AG10803 (cell line): ENCODE measurements at regions not wholly inside any gene's neighbourhood (a gene's known extent, or its start where the extent isn't known, plus 50 kb on each side); places are given as distances from the start of the nearest gene placed in this dataset.
A peak's percentile ranks its signal among the peaks of the same experiment; 100 is the strongest.

Experiments
- DNase-seq: peaks from one replicate; pipeline ENCODE4 v3.0.0; 2010; ENCODE audit warnings: low read depth
- H3K4me3 ChIP-seq: 2 replicates; pipeline ENCODE4 v1.5.1; 2011; ENCODE audit warnings: mild to moderate bottlenecking, low read length, control low read depth
- CTCF ChIP-seq: conservative IDR thresholded peaks from 2 replicates; pipeline ENCODE4 v1.5.1; 2011; ENCODE audit warnings: mild to moderate bottlenecking, low read length, control low read depth, inconsistent platforms

GRCh38 chr5:38772471-38772870 lies 73.3 kb upstream of the OSMR start:
- no peak for DNase-seq

GRCh38 chr5:38775218-38775840 lies 70.5 kb upstream of the OSMR start:
- no peak overlapping the region for H3K4me3 ChIP-seq
- no peak for DNase-seq
- TF ChIP-seq CTCF = no peak

More at GRCh38 chr5:38772471-38772870, 73.3 kb upstream of the OSMR start:
- no peak for TF ChIP-seq CTCF
- H3K4me3 ChIP-seq = no peak overlapping the region

- TF ChIP-seq CTCF = no peak
- DNase-seq = peak; percentile 16
- no peak overlapping the region for H3K4me3 ChIP-seq
Measured at GRCh38 chr5:38776149-38776896, 69.5 kb upstream of the OSMR start.

- TF ChIP-seq CTCF = no peak
- no peak overlapping the region for H3K4me3 ChIP-seq
- DNase-seq = no peak
Measured at GRCh38 chr5:38777111-38777510, 68.7 kb upstream of the OSMR start.

GRCh38 chr5:38780316-38780715 lies 65.5 kb upstream of the OSMR start:
- no peak for DNase-seq
- TF ChIP-seq CTCF = no peak
- H3K4me3 ChIP-seq = no peak overlapping the region

GRCh38 chr5:38780945-38781344 lies 64.9 kb upstream of the OSMR start:
- TF ChIP-seq CTCF = peak; percentile 64
- no peak overlapping the region for H3K4me3 ChIP-seq
- DNase-seq = peak; percentile 84
